Dedifferentiated amniotic fluid mesenchymal stem cell (primary cell): ENCODE measurements at regions not wholly inside any gene's neighbourhood (a gene's known extent, or its start where the extent isn't known, plus 50 kb on each side); places are given as distances from the start of the nearest gene placed in this dataset.
"Not testable (repeated sequence)": the region's sequence is repeated elsewhere in the genome, so short reads cannot be mapped to it uniquely, and the experiment has no call there.

ENCODE experiments used
- DNase-seq: peaks from one replicate; pipeline ENCODE4 v3.0.0-alpha.2; 2016; ENCODE audit errors: extremely low spot score

GRCh38 chr9:115301581-115301980 is 183.6 kb upstream of the TNC start:
- DNase-seq = no peak

GRCh38 chr9:115305543-115305942 is 187.6 kb upstream of the TNC start:
- no peak for DNase-seq

- DNase-seq = no peak
Measured at GRCh38 chr9:115306865-115307264, 188.9 kb upstream of the TNC start.

GRCh38 chr9:115313545-115313944 is 195.6 kb upstream of the TNC start:
- no peak for DNase-seq

GRCh38 chr9:115326461-115326860 is 208.5 kb upstream of the TNC start:
- DNase-seq = no peak

- peak; percentile 22 for DNase-seq
Measured at GRCh38 chr9:115327436-115328122, 209.6 kb upstream of the TNC start.

GRCh38 chr9:115328228-115328627 is 210.3 kb upstream of the TNC start:
- peak; percentile 55 for DNase-seq

GRCh38 chr9:115328677-115329076 is 210.7 kb upstream of the TNC start:
- DNase-seq = no peak

GRCh38 chr9:115333277-115334070 is 215.5 kb upstream of the TNC start:
- DNase-seq = no peak

- no peak for DNase-seq
Measured at GRCh38 chr9:115335439-115335838, 217.5 kb upstream of the TNC start.

GRCh38 chr9:115340314-115340713 is 222.4 kb upstream of the TNC start:
- no peak for DNase-seq

GRCh38 chr9:115341426-115341825 is 223.5 kb upstream of the TNC start:
- peak; percentile 49 for DNase-seq

- DNase-seq = not testable (repeated sequence)
Measured at GRCh38 chr9:115347776-115348175, 229.8 kb upstream of the TNC start.

- not testable (repeated sequence) for DNase-seq
Measured at GRCh38 chr9:115348936-115349335, 231.0 kb upstream of the TNC start.

- no peak for DNase-seq
Measured at GRCh38 chr9:115349542-115349941, 231.6 kb upstream of the TNC start.

- no peak for DNase-seq
Measured at GRCh38 chr9:115350548-115350947, 232.6 kb upstream of the TNC start.

- DNase-seq = no peak
Measured at GRCh38 chr9:115353681-115354080, 235.7 kb upstream of the TNC start.

- DNase-seq = no peak
Measured at GRCh38 chr9:115357821-115358220, 239.9 kb upstream of the TNC start.

- DNase-seq = no peak
Measured at GRCh38 chr9:115359017-115359780, 241.2 kb upstream of the TNC start.

GRCh38 chr9:115360122-115360521 is 242.2 kb upstream of the TNC start:
- no peak for DNase-seq

GRCh38 chr9:115362101-115362500 is 244.1 kb upstream of the TNC start:
- DNase-seq = no peak

GRCh38 chr9:115362640-115363039 is 244.7 kb upstream of the TNC start:
- DNase-seq = no peak

- no peak for DNase-seq
Measured at GRCh38 chr9:115364991-115365390, 247.0 kb upstream of the TNC start.
